GM18951 (cell line): ENCODE measurements at regions not wholly inside any gene's neighbourhood (a gene's known extent, or its start where the extent isn't known, plus 50 kb on each side); places are given as distances from the start of the nearest gene placed in this dataset.

ENCODE experiments used
- POLR2A ChIP-seq: IDR thresholded peaks from 4 replicates; pipeline ENCODE4 v1.6.1; 2011; ENCODE audit warnings: mild to moderate bottlenecking; ENCODE audit not compliant: insufficient read length, insufficient read depth; ENCODE audit errors: extremely low read depth
- in situ Hi-C: fragments of 300-500 bp; cut with MboI; formaldehyde crosslinking; loops from one replicate; pipeline ENCODE4 v1.12.0; 2022; ENCODE audit warnings: low sequenced_read_pairs, mixed read lengths, inconsistent platforms; ENCODE audit not compliant: unreplicated experiment

DNA sequence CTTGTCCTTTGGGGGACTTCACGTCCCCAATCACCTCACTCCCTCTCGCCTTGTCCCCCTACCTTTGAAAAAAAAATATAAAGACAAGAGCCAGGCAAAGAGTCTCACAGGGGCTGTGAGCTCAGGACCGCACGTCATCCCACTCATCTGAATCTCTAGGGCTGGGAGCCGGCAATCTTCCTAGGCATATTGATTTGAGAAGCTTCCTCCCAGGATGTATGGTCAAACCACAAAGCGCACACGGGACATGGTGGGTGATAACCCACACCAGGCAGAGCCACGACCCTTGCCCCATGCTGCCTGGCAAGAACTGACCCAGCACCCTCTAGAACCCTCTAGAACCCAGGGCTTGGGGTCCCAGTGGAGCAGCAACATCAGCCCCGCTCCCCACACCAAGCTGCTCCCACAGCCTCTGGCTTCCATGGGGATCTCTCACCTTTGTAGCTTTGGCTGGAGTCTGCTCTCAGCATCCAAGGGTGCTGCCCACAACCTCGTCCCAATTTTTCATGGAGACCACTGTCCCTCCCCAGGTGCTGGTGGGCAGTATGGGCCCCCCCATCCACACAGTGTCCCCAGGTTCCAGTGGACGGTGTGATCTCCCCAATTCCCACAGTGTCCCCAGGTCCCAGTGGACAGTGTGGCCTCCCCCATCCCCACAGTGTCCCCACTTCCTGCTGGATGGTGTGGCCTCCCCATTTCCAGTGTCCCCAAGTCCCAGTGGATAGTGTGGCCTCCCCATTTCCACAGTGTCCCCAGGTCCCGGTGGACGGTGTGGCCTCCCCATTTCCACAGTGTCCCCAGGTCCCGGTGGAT, 85.2 kb upstream of the FGF3 start:
- in situ Hi-C loops, result no loop called here
- no peak for TF ChIP-seq POLR2A

DNA sequence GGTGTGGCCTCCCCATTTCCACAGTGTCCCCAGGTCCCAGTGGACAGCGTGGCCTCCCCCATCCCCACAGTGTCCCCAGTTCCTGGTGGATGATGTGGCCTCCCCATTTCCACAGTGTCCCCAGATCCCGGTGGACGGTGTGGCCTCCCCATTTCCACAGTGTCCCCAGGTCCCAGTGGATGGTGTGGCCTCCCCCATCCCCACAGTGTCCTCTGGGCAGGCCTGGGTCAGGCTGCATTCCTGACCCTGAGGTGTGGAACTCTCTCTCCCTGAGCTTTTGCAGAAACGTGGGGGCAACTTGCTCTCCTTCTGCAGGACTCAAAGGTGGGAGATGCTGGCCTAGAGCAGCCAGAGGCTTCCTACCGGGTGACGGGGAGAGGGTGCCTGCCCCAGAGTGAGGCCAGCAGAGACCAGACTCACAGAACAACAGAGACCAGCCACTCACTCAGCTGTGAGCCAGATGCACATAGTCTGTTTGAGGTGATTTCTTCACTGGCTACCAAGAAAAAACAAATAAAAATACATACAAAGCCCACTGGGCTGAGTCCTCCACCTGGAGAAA, 85.8 kb upstream of the FGF3 start:
- in situ Hi-C loops, result no loop called here
- TF ChIP-seq POLR2A, result no peak

- no peak for TF ChIP-seq POLR2A
- in situ Hi-C loops, result no loop called here
Measured at GRCh38 chr11:69905611-69906452, 86.6 kb upstream of the FGF3 start.

GRCh38 chr11:69906453-69906907, 87.3 kb upstream of the FGF3 start:
- in situ Hi-C loops, result no loop called here
- no peak for TF ChIP-seq POLR2A

DNA sequence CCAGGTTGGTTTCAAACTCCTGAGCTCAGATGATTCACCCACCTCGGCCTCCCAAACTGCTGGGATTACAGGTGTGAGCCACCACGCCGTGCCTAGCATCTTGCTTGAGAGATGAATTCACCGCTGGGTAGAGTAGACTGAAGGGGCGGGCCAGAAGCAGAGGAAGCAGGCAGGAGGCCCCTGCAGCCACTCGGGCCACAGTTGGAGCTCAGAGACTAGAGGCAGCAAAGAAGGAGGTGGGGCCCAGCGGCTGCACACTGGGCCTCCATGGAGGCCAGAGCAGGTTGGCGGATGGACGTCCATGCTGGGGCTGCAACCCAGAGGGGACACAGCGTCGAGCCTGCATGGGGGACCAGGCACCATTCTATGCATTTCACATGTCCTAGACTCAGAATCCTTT, 88.4 kb upstream of the FGF3 start:
- no peak for TF ChIP-seq POLR2A
- in situ Hi-C loops, result no loop called here

DNA sequence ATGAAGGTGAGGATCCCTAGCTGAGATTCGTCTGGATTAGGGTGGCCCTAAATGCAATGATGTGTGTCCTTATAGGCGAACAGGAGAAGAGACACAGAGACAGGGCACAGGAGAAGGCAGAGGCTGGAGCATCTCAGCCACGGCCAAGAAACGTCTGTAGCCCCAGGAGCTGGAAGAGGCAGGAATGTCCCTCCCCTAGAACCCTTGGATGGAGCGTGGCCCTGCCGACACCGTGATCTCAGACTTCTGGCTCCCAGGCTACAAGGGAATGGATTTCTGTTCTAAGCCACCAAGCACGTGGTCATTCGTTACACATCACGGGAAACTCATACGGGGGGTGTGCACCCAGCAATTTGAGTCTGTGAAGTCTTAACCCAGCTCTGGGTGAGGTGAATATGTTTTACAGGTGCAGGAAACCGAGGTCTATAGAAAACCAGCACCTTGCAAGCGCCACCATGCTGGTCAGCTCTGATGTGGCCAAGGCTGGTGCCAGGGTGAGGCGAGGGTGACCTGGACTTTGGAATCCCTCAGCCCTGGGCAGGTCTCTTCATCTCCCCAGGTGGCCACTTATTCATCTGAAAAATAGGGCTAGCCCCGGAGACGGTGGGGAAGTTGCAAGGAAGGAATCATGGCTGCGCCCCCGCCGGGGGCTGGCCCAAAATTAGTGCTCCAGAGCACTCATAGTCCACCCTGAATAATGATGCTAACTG, 89.5 kb upstream of the FGF3 start:
- TF ChIP-seq POLR2A, result no peak
- in situ Hi-C loops, result no loop called here

DNA sequence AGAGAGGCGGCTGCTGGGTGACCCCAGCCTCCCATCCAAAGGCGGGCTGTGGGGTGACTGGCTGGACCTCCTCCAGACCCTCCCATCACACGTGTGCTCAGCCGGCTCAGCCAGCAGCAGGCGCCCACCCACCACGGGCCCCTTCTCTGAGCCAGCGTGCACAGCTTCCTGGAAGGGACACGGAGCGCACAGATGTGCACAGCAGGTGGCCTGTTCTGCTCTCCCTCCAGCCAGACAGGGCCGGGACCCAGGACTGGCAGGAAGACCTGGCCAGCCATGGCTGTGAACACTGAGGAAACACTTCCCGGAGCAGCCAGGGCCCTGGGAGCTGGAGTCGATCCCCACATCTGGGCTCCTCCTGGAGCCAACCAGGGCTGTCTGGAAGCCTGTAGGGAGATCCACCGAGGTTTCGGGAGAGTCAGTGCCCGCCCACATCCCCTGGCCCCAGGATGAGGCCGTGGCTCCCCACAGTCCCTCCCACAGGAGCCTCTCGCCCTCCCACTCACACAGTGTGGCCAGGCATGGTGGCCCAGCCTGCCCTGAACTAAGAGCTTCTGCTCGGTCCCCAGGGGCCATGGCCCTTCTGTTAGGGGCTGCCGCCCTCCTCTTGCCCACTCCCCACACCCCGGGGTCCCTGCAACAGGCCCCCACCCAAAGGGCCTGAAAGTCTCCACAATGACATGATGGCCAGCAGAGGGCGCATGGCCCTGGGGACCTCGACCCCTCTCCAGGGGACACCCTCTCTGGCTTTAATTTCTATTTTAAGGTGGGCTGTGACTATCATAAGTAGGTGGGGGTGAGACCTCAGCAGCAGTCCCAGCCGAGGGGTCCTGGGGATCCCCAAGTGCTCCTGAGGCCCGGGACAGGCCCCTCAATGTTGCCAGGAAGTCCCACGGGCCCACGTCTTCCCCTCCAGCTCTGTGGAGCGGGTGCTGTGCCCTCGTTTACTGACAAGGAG, 90.6 kb upstream of the FGF3 start:
- no peak for TF ChIP-seq POLR2A
- in situ Hi-C loops, result no loop called here

GRCh38 chr11:69910519-69911309, 91.5 kb upstream of the FGF3 start:
- in situ Hi-C loops, result no loop called here
- TF ChIP-seq POLR2A, result no peak

- no peak for TF ChIP-seq POLR2A
- in situ Hi-C loops, result no loop called here
Measured at GRCh38 chr11:69911310-69912160, 92.3 kb upstream of the FGF3 start.

DNA sequence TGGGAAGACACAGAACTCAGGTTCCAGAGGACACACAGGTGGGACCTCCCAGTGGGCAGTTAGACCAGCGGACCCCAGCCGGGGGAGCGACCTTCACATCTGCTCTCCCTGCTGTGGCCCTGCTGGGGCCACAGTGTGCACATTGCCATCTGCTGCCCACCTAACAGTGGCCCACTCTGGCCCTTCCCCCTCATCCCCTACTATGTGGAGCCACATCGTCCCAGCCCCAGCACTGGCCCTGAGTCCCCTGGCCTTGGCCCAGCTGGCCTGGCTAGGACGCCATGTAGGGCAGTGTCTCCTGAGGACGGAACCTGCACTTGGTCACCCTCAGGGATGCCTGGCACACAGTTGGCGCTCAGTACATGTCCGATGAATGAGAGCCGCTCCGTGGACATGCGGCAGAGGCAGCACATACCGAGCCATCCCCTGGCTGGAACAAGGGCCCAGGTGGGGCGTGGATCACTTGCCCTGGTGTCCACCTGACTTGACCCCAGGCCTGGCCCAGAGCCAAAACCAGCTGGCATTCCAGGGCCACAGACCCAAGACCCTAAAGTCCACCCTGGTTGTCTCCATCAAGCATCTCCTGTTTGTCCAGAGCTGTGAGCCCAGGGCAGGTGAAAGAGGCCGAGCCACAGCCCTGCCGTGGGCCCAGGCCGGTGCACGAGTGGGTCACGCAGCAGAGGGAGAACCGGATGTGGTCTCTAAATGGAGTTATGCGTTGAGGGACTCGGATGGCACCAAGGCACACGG, 93.1 kb upstream of the FGF3 start:
- in situ Hi-C loops, result no loop called here
- TF ChIP-seq POLR2A, result no peak
